HG03175 (cell line): ENCODE measurements at regions not wholly inside any gene's neighbourhood (a gene's known extent, or its start where the extent isn't known, plus 50 kb on each side); places are given as distances from the start of the nearest gene placed in this dataset.

Experiments
- ATAC-seq: cut with Tn5 transposase; IDR thresholded peaks from one replicate; pipeline ENCODE4 v1.9.1; 2021; ENCODE audit warnings: mild to moderate bottlenecking, moderate library complexity; ENCODE audit not compliant: unreplicated experiment

DNA sequence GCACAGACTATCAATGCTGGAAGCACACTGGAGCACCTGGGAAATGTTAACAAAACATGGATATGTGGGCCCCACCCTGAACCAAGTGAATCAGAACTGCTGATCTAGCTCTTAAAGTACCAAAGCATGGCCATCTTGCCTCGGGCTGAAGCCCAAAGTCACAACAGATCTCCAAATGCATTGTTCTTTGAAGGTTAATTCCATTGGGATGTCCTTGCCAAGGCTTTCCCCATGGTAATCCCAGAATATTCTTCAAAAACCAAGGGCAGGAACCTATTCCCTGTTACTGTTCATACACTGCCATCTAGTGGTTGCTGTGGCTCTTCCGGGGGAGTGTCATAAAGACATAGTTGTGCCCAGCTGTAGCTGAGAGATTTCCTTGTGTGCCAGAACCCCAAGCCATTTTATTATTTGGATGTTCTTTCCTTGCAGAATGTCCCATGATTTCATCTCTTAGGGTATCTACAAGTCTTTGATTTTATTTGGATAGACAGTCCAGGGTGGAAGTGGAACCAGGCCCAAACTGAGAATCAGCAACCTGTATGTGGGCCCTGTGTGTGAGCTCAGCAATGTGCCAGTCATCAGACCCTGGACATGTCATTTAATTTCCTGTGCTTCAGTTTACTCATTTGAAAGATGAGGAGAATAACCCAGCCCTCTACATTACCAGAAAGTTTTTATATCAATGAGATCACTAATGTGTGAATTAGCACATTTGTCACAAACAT is 290.0 kb downstream of the ACTL7B start:
- ATAC-seq: peak; percentile 77

DNA sequence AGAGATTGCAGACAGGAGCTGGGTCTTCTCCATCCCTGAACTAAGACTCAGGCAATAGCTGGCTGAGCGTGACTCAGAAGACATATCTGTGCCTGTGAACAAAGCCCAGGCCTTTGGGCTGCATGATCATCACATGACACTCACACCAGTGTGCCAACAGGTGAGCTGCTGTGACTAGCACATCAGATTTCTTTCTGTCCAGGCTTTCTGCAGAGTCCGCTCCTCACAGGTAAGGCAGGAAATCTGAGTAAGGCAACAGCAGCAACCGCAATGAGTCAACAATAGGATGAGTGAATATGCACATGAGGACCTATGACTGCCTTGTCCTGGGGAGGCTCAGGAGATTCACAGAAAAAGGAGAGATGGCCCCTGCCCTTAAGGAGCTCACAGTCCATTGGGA is 293.6 kb downstream of the ACTL7B start:
- ATAC-seq: no peak

DNA sequence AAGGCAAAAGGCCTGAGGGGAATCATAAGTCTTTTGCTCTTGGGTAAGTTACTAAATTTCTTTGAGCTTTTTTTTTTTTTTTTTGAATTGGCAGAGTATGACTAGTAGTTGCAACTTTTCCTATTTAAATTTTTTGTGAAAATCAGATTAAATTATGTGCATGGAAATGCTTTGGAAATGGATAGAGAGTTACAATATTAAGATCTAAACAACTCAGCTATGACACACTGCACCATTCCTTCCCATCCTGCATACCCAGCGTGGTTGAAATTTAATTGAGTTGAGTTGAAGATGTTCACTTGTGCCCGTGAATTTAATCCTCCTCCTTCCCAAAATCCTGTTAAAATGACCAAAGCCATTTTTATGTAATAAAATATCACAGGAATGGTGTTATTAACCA is 296.4 kb downstream of the ACTL7B start:
- no peak for ATAC-seq

GRCh38 chr9:108554831-108555230 is 301.0 kb downstream of the ACTL7B start:
- no peak for ATAC-seq

DNA sequence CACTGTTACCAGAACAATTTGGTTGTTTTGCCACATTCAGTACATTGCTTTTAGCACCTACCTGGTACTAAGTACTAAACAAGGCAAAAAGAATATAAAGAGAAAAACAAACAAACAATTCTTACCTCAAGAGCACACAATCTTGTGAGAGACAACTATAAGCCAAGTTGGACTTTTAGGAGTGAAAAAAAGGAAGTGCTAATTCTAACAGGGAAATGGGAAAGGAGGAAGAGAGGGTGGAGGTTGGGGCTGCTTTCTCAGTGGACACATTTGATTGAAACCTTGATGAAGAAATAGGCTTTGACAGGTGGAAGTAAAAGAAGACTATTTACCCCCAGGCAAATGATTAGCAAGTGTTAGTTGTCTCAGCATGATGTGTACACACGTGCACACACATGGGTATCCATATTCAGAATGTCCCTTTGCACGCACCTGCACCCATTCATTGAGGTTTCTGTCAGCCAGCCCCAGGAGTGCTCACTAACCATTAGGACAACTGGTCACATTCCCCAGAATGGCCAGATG is 302.6 kb downstream of the ACTL7B start:
- ATAC-seq: no peak

DNA sequence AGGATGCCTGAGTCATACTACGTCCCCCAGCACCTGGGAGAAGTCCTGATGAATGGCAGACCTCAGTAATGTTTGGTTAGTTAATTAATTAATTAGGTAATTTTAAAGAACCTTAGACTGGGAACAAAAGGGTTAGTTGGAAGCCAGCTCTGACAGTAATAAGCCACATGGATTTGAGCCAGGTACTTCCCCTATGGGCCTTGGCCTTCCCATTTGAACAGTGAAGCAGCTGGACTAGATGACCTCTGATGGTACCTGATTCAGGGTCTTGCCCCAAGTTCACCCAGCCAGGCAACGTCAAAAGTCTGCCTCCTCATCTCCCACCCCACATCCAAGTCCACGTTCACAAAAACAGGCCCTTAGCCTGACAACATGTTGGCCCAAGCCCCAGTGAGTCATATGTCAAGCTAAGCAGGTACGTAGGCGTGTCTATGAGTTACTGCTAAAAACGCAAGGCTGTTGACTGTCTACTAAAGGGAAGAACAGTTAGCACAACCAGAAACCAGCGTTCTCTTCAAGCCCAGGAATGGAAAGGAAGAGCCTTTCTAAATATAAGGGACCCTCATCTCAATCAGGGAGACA is 303.2 kb downstream of the ACTL7B start:
- no peak for ATAC-seq

- no peak for ATAC-seq
Measured at GRCh38 chr9:108551030-108551841, 304.6 kb downstream of the ACTL7B start.

- no peak for ATAC-seq
Measured at GRCh38 chr9:108550106-108550505, 305.7 kb downstream of the ACTL7B start.

DNA sequence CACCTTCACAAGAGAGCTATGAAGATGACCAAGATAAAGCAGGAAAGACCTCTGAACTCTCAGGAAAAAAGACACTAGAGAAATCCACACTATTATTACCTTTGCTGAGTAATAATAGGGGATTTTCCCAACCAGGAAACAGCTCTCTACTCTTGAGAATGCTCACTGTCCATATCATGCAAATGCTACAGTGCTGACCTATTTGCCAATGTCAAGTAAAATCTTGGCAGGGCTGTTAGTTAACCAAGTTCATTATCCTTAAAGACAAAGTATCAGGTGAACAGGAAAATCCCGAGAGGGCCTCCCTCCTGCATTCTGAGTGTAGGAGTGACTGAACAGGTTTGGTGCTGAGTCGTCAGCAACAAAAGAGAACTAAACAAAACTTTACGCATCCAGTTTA is 306.6 kb downstream of the ACTL7B start:
- no peak for ATAC-seq

DNA sequence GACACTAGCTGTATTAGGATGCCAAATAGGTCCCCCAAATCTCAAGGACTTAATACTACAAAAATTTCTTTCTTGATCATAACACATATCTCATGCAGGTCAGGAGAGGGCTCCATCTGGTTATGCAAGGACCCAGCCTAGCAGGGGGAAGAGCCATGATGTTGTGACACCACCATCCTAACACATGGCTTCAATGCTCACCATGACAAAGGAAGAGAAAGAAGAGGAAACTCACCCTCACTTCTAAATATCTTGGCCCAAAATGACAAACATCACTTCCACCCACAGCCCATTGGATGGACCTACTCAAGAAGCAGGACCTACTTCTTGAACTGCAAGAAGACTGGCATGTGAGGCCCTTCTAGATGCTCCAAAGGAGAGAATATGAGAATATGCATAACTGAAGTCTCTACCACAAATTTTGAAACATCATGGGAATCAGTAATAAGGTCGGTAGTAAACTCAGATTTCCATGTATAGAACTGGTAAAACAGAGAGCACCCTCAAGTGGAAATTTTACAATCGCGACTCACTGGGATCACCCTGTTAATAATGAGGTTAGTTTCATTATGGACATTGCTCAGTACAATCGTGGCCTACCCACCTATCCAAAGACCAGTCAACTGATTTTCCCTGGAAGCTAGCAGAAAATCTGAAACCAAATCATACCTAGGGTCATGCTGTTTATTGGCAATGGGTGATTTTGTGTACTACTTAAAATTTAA is 308.2 kb downstream of the ACTL7B start:
- no peak for ATAC-seq

DNA sequence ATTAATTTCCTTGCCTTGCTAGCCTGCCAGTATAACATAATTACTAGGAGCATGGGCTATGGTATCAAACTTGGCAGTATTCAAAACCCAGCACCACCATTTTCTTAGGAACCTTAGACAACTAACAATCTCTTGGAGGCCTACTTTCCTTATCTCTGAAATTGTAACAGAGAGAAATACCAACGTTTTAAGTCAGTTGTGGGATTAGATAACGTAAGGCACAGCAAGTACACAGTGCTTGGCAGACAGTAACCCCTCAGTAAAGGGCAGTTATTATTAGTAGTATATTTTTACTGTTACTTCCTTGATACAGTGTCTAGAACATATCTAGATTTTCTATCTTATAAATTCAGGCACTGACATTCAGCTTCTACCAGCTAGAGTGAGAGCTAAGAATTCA is 309.6 kb downstream of the ACTL7B start:
- no peak for ATAC-seq

DNA sequence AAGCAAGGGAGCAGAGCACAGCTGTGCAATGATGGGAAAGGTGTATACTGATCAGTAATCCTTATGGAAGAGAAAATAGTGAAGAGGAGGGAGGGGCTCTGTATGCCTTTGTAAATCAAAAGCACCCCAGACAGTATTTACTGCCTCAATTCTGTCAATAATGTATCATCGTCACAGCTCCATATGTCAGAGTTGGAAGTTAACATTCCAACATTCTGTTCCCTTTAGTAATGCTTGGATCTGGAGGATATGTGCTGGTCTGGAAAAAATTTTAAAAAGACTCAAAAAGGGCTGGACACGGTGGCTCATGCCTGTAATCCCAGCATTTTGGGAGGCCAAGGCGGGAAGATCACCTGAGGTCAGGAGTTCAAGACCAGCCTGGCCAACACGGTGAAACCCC is 310.4 kb downstream of the ACTL7B start:
- ATAC-seq: no peak

DNA sequence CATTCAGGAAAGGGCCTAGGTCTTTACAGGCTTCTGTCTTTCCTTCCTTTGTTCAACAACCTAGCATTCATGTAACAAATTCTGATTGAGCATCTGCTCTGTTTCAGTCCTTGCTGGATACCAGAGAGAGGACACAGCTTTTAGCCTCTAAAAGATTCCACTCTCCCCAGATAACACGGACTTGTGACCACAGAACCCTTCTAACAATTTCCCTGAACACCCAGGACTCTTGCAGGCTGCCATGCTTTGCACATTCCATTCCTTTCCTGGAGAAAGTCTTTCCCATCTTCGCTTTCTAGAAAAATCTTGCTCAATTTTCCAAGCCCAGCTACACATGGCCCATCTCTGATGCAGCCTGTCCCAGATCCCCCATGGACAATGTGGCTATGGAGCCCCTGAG is 310.9 kb downstream of the ACTL7B start:
- ATAC-seq: no peak

GRCh38 chr9:108543251-108543778 is 312.5 kb downstream of the ACTL7B start:
- no peak for ATAC-seq

- no peak for ATAC-seq
Measured at GRCh38 chr9:108537756-108538155, 318.0 kb downstream of the ACTL7B start.

GRCh38 chr9:108536836-108537601 is 318.8 kb downstream of the ACTL7B start:
- ATAC-seq: no peak

DNA sequence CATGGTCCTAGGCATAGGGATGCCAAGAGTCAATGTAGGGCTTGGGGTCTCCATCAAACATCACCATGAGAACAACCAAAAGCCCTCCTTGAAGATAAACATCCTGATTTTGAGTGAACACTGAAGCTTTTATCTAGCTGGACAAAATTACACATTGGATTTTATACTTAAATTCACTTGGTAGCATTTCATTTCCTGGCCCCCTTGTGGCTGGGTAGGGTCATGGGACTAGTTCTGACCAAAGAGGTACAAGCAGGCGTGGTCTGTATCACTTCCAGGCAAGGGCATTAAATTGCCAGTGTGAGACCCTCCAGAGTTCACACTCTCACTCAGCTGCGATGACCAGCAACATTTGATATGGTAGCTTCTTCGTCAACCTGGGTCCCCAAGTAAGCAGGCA is 320.3 kb downstream of the ACTL7B start:
- ATAC-seq: peak; percentile 70

DNA sequence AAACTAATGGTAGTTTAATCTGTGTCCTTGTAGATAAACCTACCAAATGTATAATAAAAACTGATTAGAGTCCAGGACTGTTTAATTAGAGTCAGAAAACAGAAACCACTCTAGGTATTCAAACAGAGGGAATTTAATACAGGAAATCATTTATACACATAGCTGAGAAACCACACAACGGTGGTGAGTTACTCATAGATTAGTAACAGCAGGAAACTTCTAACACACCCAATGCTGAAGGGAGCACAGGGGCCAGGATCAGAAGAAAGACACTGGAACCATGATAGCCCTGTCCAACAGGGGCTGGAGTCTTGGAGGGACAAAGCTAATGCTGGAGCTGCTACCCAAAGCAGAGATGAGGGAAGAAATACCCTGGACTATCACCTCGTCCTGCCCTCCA is 321.0 kb downstream of the ACTL7B start:
- ATAC-seq: no peak

GRCh38 chr9:108530141-108530540 is 325.6 kb downstream of the ACTL7B start:
- no peak for ATAC-seq

- ATAC-seq: no peak
Measured at GRCh38 chr9:108528231-108528630, 327.6 kb downstream of the ACTL7B start.
